ENCODE measurements at regions not wholly inside any gene's neighbourhood (a gene's known extent, or its start where the extent isn't known, plus 50 kb on each side); places are given as distances from the start of the nearest gene placed in this dataset.

DNA sequence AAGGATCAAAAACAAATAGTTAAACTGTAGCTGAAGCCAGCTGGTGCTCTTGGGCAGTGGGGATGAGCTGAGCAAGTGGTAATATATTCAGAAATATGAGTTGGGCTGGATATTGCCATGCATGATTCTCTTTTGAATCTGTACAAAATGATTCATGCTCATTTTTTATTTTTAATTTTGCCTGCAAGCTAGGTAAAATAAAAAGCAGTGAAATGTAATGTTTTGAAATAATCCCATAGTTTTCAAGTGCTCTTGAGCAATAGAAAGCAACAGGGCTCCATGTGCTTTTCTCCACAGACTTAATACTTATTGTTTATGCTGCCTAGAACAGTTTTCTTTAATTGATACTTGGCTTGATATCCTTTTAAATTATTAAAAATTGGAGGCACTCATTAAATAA is 489.3 kb downstream of the TLE4 start:
- no peaks in the 10 kb centered on the region for H3K9me3 Mint-ChIP-seq
- no peak for DNase-seq
- H3K27ac Mint-ChIP-seq, result no peak overlapping the region
- CTCF ChIA-PET, result interaction anchor here (1.1 to 1.5 kb wide), 2 partner anchors 13 to 18 kb away, joined by 3 to 4 read pairs; no protein-coding TSS in a partner anchor
- H3K27me3 Mint-ChIP-seq, result no peaks in the 10 kb centered on the region
- H3K4me1 Mint-ChIP-seq, result no peaks in the 10 kb centered on the region
- no peaks in the 10 kb centered on the region for H3K36me3 Mint-ChIP-seq
- no peak overlapping the region for H3K4me3 Mint-ChIP-seq

DNA sequence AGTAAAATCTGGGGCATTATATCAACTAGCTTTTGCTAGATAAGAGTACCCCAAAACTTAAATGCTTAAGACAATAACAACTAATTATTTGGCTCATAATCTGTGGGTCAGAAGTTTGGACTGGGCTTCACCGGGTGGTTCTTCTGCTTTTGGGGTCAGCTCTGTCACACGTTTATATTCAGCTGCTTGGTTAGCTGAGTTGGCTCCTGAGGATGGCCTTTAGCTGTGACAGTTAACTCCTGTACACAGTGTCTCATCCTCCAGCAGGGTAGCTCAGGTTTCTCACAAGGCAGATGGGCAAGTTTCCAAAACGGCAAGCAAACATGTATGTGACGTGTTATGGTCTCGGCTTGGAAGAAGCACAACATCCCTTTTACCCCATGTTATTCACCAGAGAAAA is 488.2 kb downstream of the TLE4 start:
- Mint-ChIP-seq H3K27me3 (no peaks in the 10 kb centered on the region), H3K4me3 (no peak overlapping the region), H3K27ac (no peak overlapping the region), H3K4me1 (no peaks in the 10 kb centered on the region), H3K36me3 (no peaks in the 10 kb centered on the region), H3K9me3 (no peaks in the 10 kb centered on the region)
- no peak for DNase-seq
- CTCF ChIA-PET, result no interaction called here

DNA sequence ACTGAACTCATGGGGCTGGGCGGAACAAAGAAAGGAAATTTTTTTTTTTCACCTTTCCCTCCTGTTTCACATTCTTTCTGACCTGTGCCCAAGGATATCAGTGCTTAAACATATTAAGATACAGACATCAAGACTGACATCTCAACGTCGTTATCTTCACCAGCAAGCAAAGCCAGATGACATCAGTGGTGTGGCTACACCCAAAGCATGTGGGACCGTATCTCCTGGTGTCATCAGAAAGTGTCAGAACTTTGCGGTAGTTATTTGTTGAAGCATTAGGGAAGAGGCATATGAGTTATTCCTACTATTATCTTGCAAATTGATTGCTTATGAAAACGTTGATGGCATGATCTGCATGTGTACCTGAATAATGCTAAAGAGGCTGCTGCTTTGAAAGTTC is 487.4 kb downstream of the TLE4 start:
- DNase-seq, result no peak
- Mint-ChIP-seq H3K36me3 (no peaks in the 10 kb centered on the region), H3K4me1 (no peaks in the 10 kb centered on the region), H3K27ac (no peak overlapping the region), H3K27me3 (no peaks in the 10 kb centered on the region), H3K4me3 (no peak overlapping the region), H3K9me3 (no peaks in the 10 kb centered on the region)
- CTCF ChIA-PET, result no interaction called here

DNA sequence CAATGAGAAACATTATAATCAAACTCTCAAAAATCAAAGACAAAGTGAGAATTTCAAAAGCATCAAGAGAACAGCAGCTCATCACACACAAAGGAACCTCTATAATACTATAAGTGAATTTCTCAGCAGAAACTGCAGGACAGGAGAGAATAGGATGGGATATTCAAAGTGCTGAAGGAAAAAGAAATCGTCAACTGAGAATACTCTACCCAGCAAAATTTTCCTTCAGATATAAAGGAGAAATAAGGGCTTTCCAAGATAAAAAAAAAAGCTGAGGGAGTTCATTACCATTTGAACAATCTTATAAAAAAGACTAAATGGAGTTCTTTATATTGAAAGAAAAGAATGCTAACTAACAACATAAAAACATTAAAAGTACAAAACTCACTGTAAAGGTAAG is 481.1 kb downstream of the TLE4 start:
- Mint-ChIP-seq H3K4me1 (no peaks in the 10 kb centered on the region), H3K36me3 (no peaks in the 10 kb centered on the region), H3K27ac (no peak overlapping the region), H3K9me3 (peaks cover 5% of the 10 kb centered on the region), H3K27me3 (no peaks in the 10 kb centered on the region), H3K4me3 (no peak overlapping the region)
- no peak for DNase-seq
- CTCF ChIA-PET, result interaction anchor here (0.7 kb wide), 1 partner anchor 570 kb away, joined by 3 read pairs; no protein-coding TSS in a partner anchor

DNA sequence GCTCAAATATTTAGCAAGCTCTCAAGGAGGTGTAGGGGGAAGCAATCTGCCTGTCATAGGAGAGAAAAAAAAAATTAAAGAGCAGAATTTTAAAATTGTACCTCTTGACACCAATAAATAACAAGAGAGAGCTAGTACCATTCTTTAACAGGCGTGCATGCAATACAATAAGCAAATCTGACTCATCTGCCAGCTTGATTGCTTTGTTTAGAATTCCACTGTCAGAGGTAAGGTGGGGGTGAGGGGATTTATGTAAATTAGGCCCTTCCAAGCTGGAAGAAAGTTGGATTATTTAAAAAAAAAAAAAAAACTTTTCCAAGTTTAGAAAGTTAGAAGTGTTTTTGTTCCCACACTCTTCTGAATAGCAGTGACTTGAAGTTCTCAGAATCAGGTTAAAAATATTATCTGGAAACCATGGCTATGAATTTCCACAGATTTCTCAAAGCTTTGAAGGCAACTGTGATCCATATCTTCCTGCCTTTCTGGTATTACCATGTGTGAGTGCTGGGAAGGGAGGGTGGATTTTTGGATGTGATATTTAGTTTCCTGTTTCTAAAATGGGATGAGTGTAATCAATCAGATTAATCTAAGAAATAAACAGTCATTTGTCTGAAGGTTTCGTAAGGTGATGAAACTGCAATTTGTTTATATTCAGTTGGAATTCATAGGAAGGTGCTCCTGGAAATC is 477.5 kb downstream of the TLE4 start:
- H3K27me3 Mint-ChIP-seq, result no peaks in the 10 kb centered on the region
- H3K36me3 Mint-ChIP-seq, result no peaks in the 10 kb centered on the region
- no peak overlapping the region for H3K27ac Mint-ChIP-seq
- H3K4me3 Mint-ChIP-seq, result no peak overlapping the region
- CTCF ChIA-PET, result no interaction called here
- peaks cover 5% of the 10 kb centered on the region for H3K9me3 Mint-ChIP-seq
- no peaks in the 10 kb centered on the region for H3K4me1 Mint-ChIP-seq
- DNase-seq, result no peak

DNA sequence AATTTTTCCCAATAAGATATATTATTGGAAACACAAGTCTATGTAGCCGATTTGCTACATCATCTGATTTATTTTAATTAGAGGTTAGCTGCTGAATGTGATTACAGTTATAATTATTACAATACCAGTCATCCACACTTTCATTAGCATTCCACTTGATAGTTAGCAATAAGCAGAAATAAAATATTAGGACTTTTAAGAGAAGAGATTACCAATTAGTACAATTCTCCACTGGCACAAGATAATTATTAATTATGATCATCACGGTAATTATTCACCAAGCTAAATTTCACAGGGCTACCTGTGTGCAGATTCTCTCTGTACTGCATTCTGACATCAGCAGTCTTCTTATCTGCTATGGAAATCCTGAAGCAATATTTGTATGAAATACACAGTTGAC is 474.7 kb downstream of the TLE4 start:
- Mint-ChIP-seq H3K4me3 (no peak overlapping the region), H3K9me3 (no peaks in the 10 kb centered on the region), H3K36me3 (no peaks in the 10 kb centered on the region), H3K27ac (no peak overlapping the region), H3K27me3 (no peaks in the 10 kb centered on the region), H3K4me1 (no peaks in the 10 kb centered on the region)
- no peak for DNase-seq
- CTCF ChIA-PET, result no interaction called here

DNA sequence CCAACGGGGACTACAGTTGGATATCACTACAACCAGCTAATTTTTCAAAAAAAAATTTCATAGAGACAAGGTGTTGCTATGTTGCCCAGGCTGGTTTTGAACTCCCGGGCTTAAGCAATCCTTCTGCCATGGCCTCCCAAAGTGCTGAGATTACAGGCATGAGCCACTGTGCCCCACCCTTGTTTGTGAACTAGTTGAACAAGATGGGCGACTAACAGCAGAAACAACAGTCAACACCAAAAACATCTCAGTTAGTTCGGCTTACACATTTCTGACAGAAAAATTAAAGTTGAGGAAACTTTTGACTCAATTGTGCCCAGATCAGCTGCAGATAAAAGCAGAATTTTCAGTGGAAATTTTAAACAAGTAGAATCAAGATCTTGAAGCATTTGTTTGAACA is 470.1 kb downstream of the TLE4 start:
- CTCF ChIA-PET, result no interaction called here
- Mint-ChIP-seq H3K36me3 (no peaks in the 10 kb centered on the region), H3K9me3 (no peaks in the 10 kb centered on the region), H3K27ac (no peak overlapping the region), H3K4me3 (no peak overlapping the region), H3K27me3 (no peaks in the 10 kb centered on the region), H3K4me1 (no peaks in the 10 kb centered on the region)
- DNase-seq, result no peak

DNA sequence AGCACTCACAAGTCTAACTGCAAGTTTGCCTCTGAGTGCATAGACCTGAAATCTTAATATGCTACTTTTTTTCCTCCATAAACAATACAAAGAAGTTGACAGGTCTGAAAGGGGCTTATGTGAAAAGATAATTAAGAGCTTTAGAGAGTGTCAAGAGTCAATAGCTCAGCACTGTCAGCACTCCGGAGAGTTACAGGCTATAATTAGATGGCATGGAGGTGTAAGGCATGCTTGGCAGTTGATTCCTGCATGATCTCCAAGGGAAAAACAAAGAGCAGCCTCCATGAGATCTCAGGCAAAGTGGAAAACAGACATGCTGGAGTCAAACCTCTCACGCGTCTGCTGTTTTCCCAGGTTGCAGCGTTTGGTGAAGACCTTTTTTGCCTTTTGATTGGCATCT is 468.7 kb downstream of the TLE4 start:
- no peak for DNase-seq
- H3K27me3 Mint-ChIP-seq, result no peaks in the 10 kb centered on the region
- no peaks in the 10 kb centered on the region for H3K4me1 Mint-ChIP-seq
- no peaks in the 10 kb centered on the region for H3K9me3 Mint-ChIP-seq
- H3K36me3 Mint-ChIP-seq, result no peaks in the 10 kb centered on the region
- no peak overlapping the region for H3K27ac Mint-ChIP-seq
- no peak overlapping the region for H3K4me3 Mint-ChIP-seq
- CTCF ChIA-PET, result no interaction called here

DNA sequence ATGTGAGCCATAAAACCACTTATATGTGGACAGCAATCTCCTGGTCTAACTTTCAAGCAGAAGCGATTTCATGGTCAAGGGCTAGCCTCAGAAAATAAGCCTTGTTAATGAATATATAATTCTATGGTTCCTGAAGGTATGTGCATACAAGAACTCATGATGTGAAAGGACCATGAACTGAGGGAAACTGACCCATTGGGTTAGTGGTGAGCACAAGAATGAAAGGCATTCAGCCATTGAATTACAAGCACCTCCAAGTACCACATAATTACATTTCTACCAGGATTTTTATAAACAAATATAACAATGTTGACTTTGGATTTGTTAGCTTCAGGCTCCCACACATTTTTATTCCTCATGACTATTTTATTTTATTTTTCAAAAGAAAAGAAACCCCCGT is 459.0 kb downstream of the TLE4 start:
- Mint-ChIP-seq H3K4me1 (no peaks in the 10 kb centered on the region), H3K9me3 (peaks cover 4% of the 10 kb centered on the region), H3K4me3 (no peak overlapping the region), H3K27me3 (no peaks in the 10 kb centered on the region), H3K36me3 (no peaks in the 10 kb centered on the region), H3K27ac (no peak overlapping the region)
- CTCF ChIA-PET, result no interaction called here
- no peak for DNase-seq

DNA sequence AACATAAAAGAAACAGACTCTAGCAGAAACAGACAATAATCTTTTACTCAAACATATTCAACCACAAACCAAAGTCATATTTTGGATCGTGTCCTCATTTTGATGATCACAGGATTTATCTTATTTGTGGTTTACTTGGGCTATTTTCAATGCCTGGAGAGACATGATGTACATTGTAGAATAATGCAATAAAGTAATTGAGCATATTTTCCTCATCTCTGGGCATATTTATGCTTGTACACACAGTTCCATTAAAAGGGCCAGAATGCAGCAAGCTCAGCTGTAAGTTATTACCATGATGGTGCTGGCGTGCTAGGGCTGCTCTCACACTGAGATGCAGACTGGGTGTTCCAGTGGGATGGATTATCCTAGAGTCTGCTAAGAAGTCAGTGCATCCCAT is 456.7 kb downstream of the TLE4 start:
- Mint-ChIP-seq H3K36me3 (no peaks in the 10 kb centered on the region), H3K27me3 (no peaks in the 10 kb centered on the region), H3K9me3 (peaks cover 4% of the 10 kb centered on the region), H3K27ac (no peak overlapping the region), H3K4me3 (no peak overlapping the region), H3K4me1 (no peaks in the 10 kb centered on the region)
- DNase-seq, result no peak
- CTCF ChIA-PET, result no interaction called here

DNA sequence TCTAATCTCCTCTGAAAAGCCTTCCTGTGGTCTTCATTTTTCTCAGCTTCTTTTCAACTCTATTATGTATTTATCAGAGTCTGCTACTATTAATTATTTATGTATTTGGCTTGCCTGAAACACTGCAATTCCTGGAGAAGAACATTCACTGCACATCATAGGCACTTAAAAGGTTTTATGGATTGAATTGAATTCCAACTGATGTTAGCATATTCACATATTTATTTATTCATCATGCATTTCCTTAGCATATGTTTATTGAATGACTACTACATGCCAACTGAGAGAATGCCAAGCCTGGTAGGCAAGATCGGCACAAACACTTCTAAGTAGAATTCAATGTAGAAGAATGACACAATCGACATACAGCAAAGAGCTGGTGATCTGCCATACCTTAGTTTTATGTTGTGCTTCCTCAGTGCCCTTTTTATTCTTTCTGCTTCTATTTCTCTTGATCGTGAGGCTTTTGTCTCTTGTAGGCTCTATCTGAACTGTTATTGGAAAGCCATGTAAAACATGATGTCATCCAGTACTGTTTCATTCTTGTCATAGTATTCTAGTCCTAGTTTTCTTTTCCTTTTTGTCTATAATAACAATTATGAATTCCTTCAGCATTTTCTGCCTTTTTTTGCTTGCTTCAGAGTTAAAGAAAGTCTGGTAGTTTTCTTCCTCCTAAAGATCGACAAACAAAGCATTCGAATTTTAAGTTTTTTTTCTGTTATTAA is 454.2 kb downstream of the TLE4 start:
- H3K27ac Mint-ChIP-seq, result no peak overlapping the region
- H3K36me3 Mint-ChIP-seq, result no peaks in the 10 kb centered on the region
- H3K4me1 Mint-ChIP-seq, result no peaks in the 10 kb centered on the region
- H3K4me3 Mint-ChIP-seq, result no peak overlapping the region
- no peaks in the 10 kb centered on the region for H3K9me3 Mint-ChIP-seq
- H3K27me3 Mint-ChIP-seq, result no peaks in the 10 kb centered on the region
- DNase-seq, result no peak
- CTCF ChIA-PET, result no interaction called here

DNA sequence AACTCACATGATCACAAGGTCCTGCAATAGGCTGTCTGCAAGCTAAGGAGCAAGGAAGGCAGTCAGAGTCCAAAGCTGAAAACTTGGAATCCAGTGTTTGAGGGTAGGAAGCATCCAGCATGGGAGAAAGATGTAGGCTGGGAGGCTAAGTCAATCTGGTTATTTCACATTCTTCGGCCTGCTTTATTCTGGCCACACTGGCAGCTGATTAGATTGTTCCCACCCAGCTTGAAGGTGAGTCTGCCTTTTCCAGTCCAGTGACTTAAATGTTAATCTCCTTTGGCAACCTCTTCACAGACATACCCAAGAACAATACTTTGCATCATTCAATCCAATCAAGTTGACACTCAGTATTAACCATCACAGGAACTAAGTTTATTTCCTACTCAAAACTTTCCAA is 453.4 kb downstream of the TLE4 start:
- no peak for DNase-seq
- H3K27ac Mint-ChIP-seq, result no peak overlapping the region
- H3K4me3 Mint-ChIP-seq, result no peak overlapping the region
- H3K9me3 Mint-ChIP-seq, result no peaks in the 10 kb centered on the region
- no peaks in the 10 kb centered on the region for H3K36me3 Mint-ChIP-seq
- H3K4me1 Mint-ChIP-seq, result no peaks in the 10 kb centered on the region
- CTCF ChIA-PET, result no interaction called here
- H3K27me3 Mint-ChIP-seq, result no peaks in the 10 kb centered on the region

DNA sequence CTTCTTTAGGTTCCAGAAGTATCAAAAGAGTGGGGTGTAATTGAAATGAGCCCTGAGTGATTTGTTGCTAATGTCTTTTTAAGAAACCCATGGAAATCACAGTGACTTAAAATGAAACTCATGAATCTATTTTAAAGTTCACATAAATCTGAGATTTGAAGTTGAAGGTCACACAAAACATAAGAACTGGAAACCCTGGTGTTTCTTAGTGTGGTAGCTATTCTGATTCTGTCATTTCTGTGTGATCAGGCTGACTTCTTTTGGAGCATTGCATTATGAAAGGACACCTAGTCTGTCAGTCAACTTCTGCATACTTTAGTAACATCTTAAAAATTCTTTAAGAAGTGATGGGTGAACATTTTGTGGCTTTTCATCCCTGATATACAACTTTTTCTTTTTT is 448.8 kb downstream of the TLE4 start:
- Mint-ChIP-seq H3K4me1 (no peaks in the 10 kb centered on the region), H3K9me3 (no peaks in the 10 kb centered on the region), H3K27me3 (no peaks in the 10 kb centered on the region), H3K27ac (no peak overlapping the region), H3K4me3 (no peak overlapping the region), H3K36me3 (no peaks in the 10 kb centered on the region)
- DNase-seq, result no peak
- CTCF ChIA-PET, result no interaction called here

DNA sequence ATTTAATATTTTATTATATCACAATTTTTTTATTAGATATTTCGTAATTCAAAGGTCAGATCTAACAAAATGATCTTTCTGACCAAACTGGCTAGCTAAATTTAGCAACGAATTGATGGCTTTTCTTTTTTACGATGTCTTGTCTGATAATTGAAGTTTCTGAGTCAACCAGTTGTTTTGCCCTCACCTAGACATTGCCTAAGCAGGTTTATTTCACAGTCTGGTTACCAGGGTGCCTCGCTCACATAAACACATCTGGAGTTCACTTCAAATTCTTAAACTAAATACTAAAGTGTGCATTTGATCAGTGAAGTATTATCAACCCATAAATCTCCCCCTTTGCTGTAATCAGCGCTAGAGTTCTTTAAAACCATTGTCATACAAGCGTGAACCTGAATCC is 448.3 kb downstream of the TLE4 start:
- no peak overlapping the region for H3K27ac Mint-ChIP-seq
- no peaks in the 10 kb centered on the region for H3K36me3 Mint-ChIP-seq
- CTCF ChIA-PET, result no interaction called here
- no peaks in the 10 kb centered on the region for H3K9me3 Mint-ChIP-seq
- DNase-seq, result no peak
- no peaks in the 10 kb centered on the region for H3K4me1 Mint-ChIP-seq
- no peaks in the 10 kb centered on the region for H3K27me3 Mint-ChIP-seq
- H3K4me3 Mint-ChIP-seq, result no peak overlapping the region

DNA sequence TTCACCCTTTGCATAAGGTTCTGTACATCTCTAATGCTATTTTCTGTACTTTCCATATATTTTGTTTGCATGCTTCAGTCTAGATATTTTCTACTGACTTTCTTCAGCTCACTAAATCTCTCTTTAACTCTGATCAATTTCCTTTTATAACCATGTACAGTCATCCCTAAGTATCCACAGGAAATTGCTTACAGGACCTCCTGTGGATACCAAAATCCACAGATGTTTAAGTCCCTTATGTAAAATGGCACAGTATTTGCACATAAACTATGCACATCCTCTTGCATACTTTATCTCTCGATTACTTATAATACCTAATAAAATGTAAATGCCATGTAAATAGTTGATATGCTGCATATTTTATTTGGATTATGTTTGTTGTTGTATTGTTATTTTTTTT is 442.1 kb downstream of the TLE4 start:
- no peak for DNase-seq
- H3K9me3 Mint-ChIP-seq, result no peaks in the 10 kb centered on the region
- no peak overlapping the region for H3K27ac Mint-ChIP-seq
- H3K36me3 Mint-ChIP-seq, result no peaks in the 10 kb centered on the region
- CTCF ChIA-PET, result no interaction called here
- no peaks in the 10 kb centered on the region for H3K4me1 Mint-ChIP-seq
- H3K4me3 Mint-ChIP-seq, result no peak overlapping the region
- H3K27me3 Mint-ChIP-seq, result no peaks in the 10 kb centered on the region
